SK-N-MC (cell line): ENCODE measurements at regions not wholly inside any gene's neighbourhood (a gene's known extent, or its start where the extent isn't known, plus 50 kb on each side); places are given as distances from the start of the nearest gene placed in this dataset.

Experiments used
- EZH2 ChIP-seq: fragments of 200-600 bp; sonication (generic); IDR thresholded peaks from one replicate; pipeline ENCODE4 v1.6.1; 2017; ENCODE audit warnings: antibody characterized with exemption
- FOXP2 ChIP-seq: optimal IDR thresholded peaks from 2 replicates; pipeline ENCODE3; 2011; ENCODE audit warnings: mild to moderate bottlenecking, moderate library complexity; ENCODE audit not compliant: insufficient read depth; ENCODE audit errors: extremely low read length, control extremely low read depth
- POLR2AphosphoS5 ChIP-seq: IDR thresholded peaks from 2 replicates; pipeline ENCODE4 v1.6.1; 2012; ENCODE audit warnings: mild to moderate bottlenecking, low read depth, low read length, borderline replicate concordance

GRCh38 chr6:122182061-122182460 is 217.4 kb upstream of the HSF2 start:
- no peak for TF ChIP-seq POLR2AphosphoS5
- TF ChIP-seq FOXP2 = no peak
- no peak for TF ChIP-seq EZH2
